HG02981 (cell line): ENCODE measurements at regions not wholly inside any gene's neighbourhood (a gene's known extent, or its start where the extent isn't known, plus 50 kb on each side); places are given as distances from the start of the nearest gene placed in this dataset.
"Not testable (repeated sequence)": the region's sequence is repeated elsewhere in the genome, so short reads cannot be mapped to it uniquely, and the experiment has no call there.

ENCODE experiments used
- ATAC-seq: cut with Tn5 transposase; IDR thresholded peaks from one replicate; pipeline ENCODE4 v1.9.1; 2021; ENCODE audit warnings: mild to moderate bottlenecking, moderate library complexity; ENCODE audit not compliant: unreplicated experiment

DNA sequence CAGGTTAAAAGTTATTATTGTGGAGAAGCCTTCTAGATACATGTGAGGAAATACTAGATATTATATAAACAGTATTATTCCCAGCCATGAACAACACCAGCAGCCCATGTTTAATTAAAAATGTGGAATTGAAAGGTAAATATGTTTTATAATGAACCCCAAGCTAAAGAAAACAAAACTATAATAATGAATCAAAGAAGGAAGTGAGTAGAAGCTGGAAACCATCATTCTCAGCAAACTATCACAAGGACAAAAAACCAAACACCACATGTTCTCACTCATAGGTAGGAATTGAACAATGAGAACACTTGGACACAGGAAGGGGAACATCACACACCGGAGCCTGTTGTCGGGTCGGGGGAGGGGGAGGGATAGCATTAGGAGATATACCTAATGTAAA is 167.6 kb upstream of the CXXC4 start:
- ATAC-seq = not testable (repeated sequence)

DNA sequence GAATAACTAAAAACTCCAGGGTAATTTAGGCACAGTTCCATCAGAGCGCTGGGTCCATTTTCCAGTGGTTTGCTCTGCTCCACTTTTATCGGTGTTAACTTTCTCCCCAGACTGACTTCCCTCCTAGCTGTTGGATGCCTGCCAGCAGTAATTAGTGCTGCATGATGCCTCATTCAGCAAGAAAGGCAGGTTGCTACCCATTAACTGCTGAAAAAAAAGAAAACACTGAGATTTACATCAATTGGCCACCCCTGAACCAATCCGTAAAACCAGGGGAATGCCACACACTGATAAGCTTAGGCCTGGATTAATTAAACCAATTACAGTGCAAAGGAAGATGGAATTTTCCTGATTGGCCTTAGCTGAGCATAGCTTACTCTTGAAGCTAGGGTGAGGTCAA is 182.4 kb upstream of the CXXC4 start:
- no peak for ATAC-seq

DNA sequence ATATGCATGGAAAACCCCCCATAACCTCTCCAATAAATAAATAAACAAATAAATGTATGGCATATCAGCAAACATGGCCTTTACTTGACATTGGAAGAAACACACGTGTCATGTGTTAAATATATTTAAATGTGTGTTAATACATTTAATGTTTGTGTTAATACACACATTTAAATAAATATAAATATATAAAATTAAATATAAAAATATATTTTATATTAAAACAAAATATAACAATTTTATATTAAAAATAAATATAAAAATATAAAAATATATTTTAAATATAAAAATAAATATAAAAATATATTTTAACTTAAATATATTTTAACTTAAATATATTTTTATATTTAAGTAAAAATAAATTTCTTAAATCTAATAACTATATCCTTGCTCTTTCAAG is 187.6 kb upstream of the CXXC4 start:
- ATAC-seq = no peak

DNA sequence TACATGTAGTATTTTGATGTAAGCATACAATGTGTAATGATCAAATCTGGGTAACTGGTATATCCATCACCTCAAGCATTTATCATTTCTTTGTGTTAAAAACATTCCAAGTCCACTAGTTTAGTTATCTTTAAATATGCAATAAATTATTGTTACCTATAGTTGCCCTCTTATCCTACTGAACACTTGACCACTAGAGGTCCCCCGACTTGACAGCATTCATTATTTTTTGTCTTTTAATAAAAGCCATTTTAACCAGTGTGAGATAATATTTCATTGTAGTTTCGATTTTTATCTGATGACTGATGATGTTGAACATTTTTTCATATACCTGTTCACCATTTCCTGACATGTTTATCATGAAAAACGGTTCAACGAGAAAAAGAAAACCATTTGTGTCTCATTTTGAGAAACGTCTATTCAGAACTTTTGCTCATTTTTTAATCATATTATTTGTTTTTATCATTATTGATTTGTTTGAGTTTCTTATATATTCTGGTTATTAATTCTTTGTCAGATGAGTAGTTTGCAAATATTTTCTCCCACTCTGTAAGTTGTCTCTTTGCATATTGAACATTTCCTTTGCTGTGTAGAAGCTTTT is 199.0 kb upstream of the CXXC4 start:
- ATAC-seq = no peak

DNA sequence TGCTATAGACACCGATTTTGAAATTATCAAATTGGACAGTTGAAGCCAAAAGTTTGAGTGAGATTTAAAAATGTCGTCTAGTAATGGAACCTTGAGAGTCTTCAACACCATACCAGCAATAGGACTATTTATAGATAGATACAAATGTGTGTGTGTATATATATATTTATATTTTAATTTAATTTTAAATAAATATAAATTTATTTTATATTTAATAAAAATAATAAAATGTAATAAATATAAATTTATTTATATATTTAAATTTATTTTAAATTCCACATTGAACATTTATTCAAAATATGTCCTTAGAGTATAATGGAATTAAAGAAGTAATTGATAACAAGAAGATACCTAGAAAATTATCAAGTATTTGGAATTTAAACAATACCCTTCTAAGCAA is 221.9 kb upstream of the CXXC4 start:
- no peak for ATAC-seq

DNA sequence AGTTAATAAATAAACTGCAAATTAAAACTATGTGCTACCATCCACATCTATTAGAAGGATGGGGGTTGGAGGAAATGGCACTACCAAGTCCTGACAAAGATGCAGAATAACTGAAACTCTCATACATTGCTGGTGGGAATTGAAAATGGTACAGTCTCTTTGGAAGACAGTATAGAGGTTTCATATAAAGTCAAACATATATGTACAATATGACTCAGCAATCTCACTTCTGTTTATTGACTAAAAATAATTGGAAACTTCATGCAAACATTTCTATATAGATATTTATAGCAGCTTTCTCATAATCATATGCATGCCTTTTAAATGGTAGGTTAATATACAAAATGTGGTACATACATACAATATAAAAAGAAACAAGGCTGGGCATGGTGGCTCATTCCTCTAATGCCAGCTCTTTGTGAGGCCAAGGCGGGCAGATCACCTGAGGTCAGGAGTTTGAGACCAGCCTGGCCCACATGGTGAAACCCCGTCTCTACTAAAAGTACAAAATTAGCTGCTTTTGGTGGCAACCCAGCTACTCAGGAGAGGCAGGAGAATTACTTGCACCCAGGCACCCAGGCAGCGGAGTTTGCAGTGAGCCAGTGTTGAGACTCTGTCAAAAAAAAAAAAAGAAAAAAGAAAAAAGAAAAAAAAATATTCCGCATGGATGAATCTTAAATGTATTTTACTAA is 225.0 kb upstream of the CXXC4 start:
- peak; percentile 99 for ATAC-seq

DNA sequence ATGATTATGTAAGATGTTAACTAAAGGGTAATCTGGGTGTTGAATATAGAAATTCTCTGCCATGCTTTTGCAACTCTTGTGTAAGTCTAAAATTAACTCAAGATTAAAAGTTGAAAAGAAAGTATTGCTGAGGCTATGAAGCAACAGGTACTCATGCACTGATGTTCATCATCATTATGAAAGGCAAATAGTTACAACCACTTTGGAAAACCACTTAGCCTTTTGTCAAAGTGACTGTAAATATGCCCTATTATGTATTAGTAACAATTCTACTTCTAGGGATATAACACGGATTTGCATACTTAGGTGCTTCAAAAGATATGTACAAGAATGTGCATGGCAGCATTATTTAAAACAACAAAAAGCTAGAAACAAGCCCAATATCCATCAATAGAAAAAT is 227.8 kb upstream of the CXXC4 start:
- no peak for ATAC-seq

DNA sequence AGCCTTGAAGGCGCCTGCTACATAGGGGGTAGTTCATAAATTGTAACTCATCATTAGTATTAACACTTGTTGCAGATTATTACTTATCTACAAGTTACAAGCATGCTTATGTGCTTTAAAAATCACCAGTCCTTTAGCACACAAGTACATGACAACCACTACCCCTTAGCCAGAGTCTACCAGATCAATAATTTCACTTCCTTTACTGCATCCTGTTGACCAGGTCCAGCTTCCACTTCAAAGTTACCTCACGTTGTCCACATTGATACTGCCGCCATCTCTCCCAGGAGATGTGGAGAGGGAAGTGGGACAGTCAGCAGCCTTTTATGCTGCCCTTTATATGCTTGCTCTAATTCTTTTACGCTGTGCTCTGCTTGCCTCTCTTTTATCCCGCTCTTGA is 231.3 kb upstream of the CXXC4 start:
- no peak for ATAC-seq

DNA sequence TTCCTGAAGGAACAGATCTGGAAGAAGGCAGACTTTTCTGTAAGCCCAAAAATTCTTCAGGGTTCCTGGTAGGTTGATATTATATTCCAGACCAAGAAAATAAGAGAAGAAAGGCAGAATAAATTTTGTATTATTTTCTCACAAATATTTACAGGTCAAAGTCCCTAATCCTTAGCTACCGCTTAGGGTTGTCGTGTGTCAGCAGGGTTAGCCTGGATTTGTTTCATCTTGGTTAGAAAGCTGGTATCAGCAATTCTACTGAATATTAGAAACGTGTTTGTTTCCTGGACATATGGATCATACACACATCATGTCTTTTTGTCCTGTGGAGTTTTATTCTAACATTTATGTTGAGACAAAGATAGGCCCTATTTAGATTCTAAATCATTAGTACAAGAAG is 232.9 kb upstream of the CXXC4 start:
- ATAC-seq = no peak

DNA sequence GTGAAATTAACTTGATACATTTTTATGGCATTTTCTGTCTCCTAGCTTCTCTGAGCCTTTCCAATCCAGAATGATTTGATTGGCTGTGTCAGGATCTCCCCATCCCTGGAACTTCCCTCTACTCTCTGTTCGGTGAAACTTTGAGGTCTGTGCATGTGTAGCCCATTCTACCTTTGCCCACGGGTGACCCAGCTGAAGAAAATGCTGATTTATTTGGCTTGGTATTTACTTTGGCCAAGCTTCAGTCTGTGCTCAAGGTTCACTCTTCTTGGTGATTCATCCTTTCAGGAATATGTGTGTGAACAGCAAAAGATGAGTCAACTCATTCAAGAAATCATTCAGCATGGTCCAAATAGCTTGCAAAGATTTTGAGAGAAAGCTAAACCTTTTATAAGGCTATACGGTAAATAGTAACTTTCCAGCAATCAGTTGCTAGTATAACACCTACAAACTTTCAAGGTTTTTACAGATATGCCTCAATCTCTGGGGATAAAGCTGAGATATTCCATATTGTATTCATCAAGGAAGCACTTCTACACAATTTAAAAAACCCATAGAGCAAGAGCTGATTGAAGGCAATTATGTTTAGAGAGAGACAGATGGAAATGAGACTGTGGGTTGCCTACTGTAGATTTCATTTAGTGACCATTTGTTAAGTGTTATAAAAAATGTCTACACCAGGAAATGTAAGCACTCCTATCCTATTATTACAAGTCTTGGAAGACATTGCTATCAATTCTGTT is 233.9 kb upstream of the CXXC4 start:
- ATAC-seq = no peak

DNA sequence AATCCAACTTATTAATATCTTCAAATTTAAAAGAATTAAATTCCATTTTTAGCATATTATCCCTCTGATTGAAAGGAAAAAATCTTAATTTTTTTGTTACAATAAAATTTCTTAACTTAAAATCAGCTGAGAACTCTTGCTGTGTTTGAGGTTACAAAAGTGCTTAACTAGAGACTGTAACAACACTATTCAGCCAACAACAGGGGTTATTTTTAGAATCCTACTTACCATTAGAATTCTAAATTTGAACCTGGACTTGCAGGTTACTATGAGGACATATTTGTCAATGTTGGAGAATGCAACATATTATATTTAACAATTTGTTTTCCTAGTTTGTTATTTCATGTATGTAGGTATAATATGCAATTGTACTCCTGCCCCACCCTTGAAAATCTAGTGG is 238.1 kb upstream of the CXXC4 start:
- ATAC-seq = no peak

DNA sequence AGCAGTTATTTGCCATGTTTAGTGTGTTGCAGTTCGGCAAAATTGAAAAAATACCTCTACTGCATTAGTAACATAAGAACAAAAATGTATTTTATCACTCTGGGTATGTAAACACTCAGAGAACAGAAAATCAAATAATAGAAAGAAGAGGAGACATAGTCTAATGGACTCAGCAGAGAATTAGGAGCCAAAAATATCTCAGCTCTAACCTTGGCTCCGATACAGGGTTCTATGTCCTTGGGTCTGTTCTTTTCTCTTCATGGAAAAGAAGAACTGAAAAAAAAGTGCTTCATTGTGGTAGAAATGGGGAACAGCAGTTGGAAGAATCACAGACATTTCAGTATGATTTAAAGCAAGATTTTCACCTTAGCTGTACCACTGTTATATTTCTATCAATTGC is 240.5 kb upstream of the CXXC4 start:
- no peak for ATAC-seq

DNA sequence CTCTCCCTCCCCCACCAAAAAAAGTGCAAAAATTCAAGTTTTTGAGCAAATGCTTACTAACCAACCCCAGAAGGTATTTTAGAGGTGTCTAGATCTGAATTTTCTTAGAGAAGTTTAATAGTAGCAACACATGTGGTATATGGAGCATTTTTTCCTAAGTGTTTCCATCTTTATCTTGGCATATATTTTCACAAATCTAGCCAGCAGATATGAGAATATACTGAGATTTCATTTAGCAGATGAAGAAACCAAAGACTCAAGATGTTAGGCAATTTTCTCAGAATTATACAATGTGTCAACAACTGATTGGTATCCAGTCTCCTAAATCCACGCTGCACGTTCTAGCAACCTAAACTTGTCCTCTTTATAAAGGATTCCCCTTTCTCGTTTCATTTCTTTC is 245.5 kb upstream of the CXXC4 start:
- ATAC-seq = no peak

DNA sequence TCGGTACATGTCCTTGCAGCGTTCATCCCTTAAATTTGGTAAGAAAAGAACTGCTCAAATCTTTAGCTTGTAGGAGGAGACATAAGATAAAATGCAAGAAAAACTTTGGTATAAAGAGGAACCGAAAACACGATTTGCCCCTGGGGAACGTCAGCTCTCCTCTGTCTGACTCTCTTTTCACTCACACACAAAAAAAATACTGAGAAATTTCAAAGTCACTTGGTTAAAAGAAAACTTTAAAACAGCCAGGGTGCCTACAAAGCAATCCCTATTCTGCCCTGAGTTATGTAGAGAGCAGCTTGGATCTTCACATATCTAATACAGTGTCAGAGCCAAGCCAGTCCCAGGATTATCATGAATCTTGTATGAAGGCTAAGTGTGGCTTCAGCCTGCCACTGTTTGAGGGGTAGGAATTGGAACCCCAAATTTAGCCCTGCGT is 248.5 kb upstream of the CXXC4 start:
- peak; percentile 97 for ATAC-seq

DNA sequence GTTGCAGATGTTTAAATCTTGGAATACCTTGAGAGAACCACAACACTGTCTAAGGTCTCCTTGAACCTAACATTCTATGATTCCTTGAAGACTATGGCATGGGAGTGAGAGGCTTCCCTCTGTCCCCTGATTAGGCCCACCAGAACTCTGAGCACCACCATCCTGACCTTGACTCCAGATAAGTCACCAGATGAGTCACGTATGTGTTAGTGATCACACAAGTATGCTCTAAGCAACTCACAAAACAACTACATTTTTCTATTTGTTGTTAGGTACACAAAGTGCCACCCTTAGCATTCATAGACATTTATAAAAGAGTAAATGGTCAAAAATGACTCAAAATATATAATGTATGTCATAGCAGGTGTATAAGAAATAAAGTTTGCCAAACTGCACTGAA is 252.9 kb upstream of the CXXC4 start:
- ATAC-seq = no peak

DNA sequence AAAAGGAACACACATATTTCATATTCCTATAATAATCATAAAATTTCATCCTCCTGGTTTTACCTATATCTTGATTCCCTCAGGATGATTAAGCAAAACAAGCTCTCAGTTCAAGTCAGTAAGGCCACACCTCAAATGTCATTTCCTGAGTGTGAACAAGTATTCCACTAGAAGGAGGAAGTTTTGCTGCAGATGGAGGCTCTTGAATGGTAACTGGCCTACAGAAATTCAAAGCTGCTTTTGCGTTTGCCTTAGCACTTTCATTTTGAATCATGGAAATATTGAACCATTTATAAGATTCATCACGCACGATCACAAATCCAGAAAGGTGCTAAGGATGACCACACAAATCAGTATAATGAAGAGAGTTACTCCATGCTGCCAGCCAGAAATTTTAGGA is 254.4 kb upstream of the CXXC4 start:
- no peak for ATAC-seq

DNA sequence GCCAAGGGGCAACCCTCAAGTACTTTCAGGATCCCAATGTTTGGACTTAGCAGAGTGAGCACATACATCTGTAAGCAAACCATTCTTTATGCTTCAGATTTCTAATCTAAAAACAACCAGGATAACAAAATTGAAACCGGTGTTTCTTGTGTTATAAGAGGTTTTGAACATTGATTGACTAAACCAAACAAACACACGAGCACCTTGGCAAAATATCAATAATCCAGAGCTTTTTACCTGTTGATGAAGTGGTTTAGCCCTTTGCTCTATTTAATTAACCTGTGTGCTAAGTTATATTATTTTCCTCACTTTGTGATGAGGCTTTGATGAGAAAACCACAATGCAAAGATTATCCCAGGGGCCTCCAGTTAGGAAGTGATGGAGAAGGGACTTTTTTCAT is 255.3 kb upstream of the CXXC4 start:
- no peak for ATAC-seq

DNA sequence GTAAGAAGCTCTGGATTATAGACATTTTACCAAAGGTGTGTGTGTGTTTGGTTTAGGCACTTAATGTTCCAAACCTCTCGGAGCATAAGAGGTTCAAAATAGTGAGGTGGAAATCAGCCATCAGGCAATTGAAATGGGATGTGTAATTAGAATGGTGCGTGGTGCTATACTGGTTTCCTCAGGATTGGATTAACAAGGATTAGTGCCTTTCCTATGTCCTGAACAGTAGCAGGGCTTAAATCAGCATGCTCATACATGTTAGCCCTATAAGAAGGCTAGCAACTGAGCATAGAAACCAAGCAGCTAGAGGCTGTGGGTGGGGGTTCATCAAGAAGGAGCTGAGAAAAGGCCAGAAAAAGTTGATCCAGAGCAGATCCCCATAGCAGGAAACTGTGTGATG is 256.8 kb upstream of the CXXC4 start:
- ATAC-seq = no peak

DNA sequence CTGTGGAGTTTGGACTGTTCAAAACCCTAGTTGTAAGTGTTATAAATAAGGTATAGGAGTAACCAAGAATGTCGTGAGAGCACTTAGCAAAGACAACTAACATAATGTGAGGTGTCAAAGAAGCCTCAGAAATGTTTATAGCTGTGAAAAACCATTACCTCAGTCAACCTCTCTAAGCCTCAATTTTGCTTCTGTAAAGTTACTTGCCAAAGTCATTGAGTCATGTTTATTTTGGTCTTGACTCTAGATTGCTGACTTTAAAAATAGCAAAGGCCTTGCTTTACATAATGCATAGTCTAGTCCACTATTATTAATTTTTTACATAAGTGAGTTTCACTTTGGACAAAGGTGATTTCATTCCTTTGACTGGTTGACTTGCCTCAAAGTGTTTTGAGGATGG is 257.6 kb upstream of the CXXC4 start:
- peak; percentile 78 for ATAC-seq

DNA sequence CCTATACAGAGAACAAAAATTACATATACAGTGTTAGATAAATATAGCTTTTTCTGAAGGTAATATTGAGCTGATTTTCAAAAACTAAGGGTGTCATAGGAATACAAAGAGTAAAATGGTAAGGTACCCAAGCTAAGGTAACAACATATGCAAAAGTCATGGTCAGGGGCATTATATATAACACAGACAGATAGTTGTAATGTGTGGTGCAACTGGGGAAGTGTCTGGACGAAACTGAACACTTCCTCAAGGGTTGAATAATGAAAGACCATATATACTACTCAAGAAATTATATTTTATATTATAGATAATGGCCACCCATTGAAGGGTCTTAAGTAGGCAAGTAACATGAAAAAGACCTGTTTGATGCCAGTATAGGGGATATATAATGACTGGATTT is 262.1 kb upstream of the CXXC4 start:
- ATAC-seq = no peak

DNA sequence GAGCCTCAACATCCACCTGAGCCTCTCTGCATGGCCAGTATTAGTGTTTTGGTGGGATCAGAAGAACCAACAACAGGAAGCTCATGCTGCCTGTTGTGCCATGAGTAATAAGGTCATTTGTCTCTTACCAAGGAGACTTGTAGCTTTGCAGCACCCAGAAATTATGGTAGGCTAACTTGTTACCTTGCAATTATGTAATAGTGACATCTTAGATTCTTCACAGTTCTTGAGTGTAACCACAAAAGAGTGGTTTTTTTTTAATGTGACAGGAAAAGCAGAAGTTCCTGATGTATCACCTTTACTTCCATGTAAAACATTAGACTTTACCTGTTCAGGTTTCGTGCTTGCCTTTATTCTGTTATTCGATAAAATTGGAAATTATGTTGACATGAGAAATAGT is 263.9 kb upstream of the CXXC4 start:
- ATAC-seq = no peak

DNA sequence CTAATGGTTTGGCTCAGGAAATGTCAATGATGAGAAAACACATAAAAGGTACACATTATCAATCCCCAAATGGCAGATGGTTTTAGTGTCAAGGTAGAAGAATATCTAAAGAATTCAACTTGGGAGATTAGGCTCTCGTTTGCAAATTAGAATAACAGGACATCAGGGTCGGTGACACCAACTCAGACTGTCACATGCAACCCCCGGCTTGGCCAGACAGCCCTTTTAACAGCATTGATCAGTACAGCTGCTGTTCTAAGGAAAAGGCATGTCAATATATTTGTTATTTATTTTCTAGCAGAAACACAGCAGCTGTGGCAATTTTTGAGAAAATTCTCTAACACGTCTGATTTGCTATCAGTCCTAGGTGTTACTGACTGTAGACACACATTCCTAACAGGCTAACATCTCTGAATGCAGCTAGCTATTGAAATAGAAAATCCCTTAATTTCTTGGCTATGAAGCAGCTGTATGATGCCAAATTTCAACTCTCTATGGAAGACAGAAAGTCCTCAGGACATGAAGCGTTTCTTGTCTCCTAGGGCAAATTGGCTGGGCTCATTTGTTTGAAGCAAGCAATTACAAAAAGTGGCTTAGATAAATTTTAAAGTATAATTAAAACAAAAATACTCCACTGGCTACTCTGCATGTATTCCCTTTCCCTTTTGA is 269.0 kb upstream of the CXXC4 start:
- no peak for ATAC-seq
